Superior temporal gyrus (tissue), 1 donor: ENCODE measurements at regions not wholly inside any gene's neighbourhood (a gene's known extent, or its start where the extent isn't known, plus 50 kb on each side); places are given as distances from the start of the nearest gene placed in this dataset.

ENCODE experiments used
- DNase-seq: peaks from one replicate; pipeline ENCODE4 v3.0.0-alpha.2; 2016; ENCODE audit errors: extremely low spot score

DNA sequence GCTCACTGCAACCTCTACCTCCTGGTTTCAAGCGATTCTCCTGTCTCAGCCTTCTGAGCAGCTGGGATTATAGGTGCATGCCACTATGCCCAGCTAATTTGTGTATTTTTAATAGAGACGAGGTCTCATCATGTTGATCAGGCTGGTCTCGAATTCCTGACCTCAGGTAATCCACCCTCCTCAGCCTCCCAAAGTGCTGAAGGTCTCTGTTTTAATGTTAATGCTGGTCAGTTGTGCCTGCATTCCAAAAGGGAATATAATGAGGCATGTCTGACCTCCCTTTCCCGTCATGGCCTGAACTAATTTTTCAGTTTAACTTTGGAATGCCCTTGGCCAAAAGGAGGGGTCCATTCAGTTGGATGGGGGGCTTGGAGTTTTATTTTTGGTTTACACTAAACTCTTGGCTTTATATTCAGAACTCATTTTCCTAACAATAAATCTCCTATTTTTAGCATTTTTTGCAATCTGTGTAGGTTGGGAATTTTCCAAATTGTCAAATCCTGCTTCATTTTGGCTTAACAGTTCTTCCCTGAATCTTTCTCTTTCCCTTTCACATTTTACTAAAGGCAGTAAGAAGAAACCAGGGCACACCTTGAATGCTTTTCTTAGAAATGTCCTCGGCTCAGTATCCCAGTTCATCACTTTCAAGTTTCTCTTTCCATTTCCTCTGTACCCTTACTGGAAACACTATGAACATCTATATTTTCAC lies 1175.5 kb downstream of the MAT2B start:
- DNase-seq = no peak

DNA sequence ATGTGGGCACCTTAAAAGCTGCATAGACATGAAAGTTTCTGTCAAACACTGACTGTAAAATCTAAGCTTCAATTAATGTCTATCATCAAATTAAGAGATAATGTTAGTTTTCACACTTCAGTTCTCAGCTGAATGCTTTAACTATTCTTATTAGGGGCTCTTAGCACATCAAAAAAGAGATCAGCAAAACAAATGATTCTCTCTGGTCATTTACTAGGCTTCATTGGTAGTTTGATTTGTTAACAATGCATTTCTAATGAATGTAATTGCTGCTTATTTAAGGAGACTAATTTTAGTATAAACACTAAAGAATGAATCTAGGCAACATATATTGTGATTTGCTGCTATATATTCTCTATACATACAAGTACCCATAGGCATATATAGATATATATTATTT lies 1182.0 kb downstream of the MAT2B start:
- no peak for DNase-seq

- no peak for DNase-seq
These were observed 1183.0 kb downstream of the MAT2B start for GRCh38 chr5:164688437-164688836.

- DNase-seq = no peak
These were observed 1203.4 kb downstream of the MAT2B start for GRCh38 chr5:164708831-164709230.

GRCh38 chr5:164713682-164714081 lies 1208.3 kb downstream of the MAT2B start:
- no peak for DNase-seq

GRCh38 chr5:164721116-164721515 lies 1215.7 kb downstream of the MAT2B start:
- DNase-seq = no peak

GRCh38 chr5:164721656-164722055 lies 1216.2 kb downstream of the MAT2B start:
- DNase-seq = no peak

- no peak for DNase-seq
These were observed 1217.3 kb downstream of the MAT2B start for GRCh38 chr5:164722702-164723101.

GRCh38 chr5:164727012-164727411 lies 1221.6 kb downstream of the MAT2B start:
- DNase-seq = no peak

DNA sequence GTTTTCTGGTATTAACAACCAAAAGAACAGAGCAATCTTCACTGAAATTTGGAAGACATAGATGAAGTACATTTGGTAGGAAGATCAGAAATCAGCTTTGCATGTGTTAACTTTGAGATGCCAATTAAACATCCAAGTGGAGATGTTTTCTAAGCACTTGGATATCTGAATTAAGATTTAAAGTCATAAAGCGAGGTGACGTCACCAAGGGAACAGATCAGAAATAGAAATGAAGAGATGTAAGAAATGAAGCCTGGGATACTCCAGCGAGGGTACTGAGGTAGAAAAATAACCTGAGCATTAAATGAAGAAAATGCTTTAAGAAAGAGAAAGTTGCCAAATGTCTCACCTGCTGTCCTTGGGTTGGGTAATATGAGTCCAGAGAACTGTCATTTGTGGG lies 1223.3 kb downstream of the MAT2B start:
- DNase-seq = no peak

DNA sequence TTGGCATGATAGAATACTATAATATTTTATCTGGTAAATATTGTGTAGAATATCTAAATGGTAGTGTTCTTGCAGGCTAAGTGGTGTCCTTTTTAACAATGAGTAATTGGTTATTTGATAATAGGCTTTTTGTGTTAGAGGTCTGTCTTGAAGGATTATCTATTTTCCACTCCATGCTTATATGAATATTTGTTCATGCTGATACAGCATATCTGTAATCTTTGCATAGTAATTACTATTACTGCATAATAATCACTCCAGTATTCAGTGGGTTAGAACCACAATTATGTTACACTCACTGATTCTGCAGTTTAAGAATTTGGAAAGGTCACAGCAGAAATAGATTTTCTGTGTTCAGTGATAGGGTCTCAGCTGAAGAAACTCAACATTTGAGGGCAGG lies 1229.9 kb downstream of the MAT2B start:
- no peak for DNase-seq

GRCh38 chr5:164741376-164741775 lies 1236.0 kb downstream of the MAT2B start:
- no peak for DNase-seq

GRCh38 chr5:164742025-164742424 lies 1236.6 kb downstream of the MAT2B start:
- DNase-seq = no peak

GRCh38 chr5:164746723-164747122 lies 1241.3 kb downstream of the MAT2B start:
- no peak for DNase-seq

DNA sequence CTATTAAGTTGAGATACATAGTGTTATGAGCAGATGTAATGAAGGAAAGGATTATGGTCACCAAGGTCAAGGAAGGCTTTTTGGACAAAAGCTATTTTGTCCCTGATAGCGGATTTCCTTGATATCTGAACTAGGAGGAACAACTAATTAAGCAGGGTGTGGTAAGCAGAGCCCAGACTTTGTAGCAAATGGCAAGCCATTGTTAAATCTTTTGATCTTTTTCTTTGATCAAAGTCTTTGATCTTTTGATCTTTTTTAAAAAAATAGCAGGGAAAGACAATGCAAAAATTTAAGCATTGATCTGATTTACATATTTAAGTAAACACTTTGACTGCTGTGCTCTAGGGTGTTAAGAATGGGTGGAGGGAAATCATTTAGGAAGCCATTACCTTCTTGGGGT lies 1242.0 kb downstream of the MAT2B start:
- no peak for DNase-seq

DNA sequence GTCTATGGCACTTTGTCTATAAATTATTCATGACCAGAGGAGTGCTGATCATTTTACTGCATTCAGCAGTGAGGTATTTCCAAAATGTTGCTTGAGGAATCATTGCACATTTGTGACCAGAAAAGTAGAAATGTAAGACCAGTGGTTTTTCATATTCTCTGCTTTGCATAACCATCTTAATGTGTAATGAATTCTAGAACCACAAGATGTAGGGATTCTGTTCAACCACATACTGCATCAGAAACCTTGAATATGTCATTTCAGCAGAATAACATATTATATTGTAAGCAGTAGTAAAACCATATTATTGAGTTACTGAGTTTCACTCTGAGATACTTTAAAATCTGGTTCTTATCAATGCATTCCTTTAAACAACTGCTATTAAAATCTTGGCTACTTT lies 1243.4 kb downstream of the MAT2B start:
- DNase-seq = no peak

- no peak for DNase-seq
These were observed 1248.0 kb downstream of the MAT2B start for GRCh38 chr5:164753434-164753833.

- DNase-seq = no peak
These were observed 1257.8 kb downstream of the MAT2B start for GRCh38 chr5:164763206-164763605.

DNA sequence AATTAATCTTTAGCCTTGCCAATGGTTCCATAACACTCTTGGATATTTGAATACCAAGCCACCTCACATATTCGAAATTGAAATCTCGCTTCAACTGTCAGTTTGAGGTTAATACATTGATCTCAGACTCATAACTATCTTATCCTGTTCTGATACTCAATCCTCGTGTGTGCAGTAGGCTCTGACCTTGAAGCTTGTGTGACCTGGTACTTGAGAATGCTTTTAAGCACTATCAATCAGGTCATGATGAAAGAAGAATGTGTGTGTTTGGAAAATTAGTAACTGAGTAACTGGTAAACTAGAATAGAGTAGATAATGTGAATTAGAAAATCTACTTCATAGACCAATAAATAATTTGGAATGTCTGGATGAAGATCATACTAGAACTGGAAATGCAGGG lies 1266.7 kb downstream of the MAT2B start:
- no peak for DNase-seq

DNA sequence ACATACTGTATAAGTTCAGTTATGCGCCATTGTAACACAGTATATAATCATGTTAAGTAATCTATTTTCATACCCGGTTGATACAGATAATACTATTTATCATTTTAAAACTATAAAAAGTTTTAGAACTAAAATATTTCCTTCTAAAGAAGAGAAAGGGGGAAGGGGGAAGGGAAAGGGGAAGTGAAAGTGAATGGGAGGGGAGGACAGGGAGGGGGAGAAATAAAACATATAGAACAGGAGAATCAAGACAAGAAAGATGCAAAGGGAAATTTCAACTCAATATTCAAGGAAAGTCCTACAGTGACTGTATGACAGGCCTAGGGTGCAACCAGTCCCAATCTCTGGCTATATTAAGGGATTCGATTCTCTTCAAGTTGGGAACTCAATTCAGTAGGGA lies 1278.8 kb downstream of the MAT2B start:
- DNase-seq = no peak

GRCh38 chr5:164798110-164798509 lies 1292.7 kb downstream of the MAT2B start:
- DNase-seq = no peak

GRCh38 chr5:164799391-164799790 lies 1294.0 kb downstream of the MAT2B start:
- DNase-seq = no peak

DNA sequence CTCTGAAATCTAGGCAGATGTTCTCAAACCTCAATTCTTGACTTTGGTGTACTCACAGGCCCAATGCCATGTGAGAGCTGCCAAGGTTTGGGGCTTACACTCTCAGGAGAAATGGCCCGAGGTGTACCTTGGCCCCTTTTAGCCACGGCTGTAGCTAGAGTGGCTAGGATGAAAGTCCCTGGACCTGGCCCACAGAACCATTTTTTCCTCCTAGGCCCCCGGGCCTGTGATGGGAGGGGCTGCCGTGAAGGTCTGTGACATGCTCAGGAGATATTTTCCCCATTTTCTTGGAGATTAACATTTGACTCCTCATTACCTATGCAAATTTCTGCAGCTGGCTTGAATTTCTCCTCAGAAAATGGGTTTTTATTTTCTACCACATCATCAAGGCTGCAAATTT lies 1296.5 kb downstream of the MAT2B start:
- no peak for DNase-seq

DNA sequence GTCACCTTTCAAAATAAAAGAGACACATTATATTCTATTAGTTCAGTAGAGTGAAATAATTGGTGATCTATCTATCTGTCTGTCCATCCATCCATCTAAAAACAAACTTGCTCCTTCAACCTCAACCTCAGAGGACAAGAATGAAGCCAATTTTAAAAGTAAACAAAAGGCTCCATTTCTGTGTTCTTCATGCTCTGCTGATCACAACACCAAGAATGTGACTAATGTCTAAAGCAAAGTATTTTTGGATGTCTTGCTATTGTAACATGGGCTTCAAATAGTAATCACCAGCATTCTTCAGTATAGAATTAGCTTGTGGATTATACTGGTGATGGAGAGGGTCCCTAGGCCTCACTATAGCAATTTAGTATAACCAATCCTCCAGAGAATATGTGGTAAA lies 1304.4 kb downstream of the MAT2B start:
- DNase-seq = no peak
